Breast epithelium (tissue), 4 donors: ENCODE measurements at regions not wholly inside any gene's neighbourhood (a gene's known extent, or its start where the extent isn't known, plus 50 kb on each side); places are given as distances from the start of the nearest gene placed in this dataset.

Experiments used
- DNase-seq, 2 donors: peaks; one replicate each; pipeline ENCODE4 v3.0.0-alpha.2; 2019; ENCODE audit warnings: low spot score in 2 of 2
- H3K27ac ChIP-seq, 2 donors: fragments of 200-600 bp; sonication (generic) in 1 of 2; one replicate each; pipeline ENCODE4 v1.5.1; 2016 to 2019; ENCODE audit warnings: mild to moderate bottlenecking in 1 of 2
- H3K27me3 ChIP-seq, 2 donors: fragments of 200-600 bp; sonication (generic) in 1 of 2; one replicate each; pipeline versions ENCODE4 v1.5.1 to v1.6.0; 2017 to 2019; ENCODE audit warnings: control low read depth in 1 of 2, mild to moderate bottlenecking in 1 of 2
- H3K36me3 ChIP-seq: fragments of 200-600 bp; one replicate; pipeline ENCODE4 v1.5.1; 2019
- H3K4me1 ChIP-seq, 2 donors: fragments of 200-600 bp; sonication (generic); one replicate each; pipeline ENCODE4 v1.5.1; 2016 to 2019; ENCODE audit warnings: control low read depth in 1 of 2
- H3K4me3 ChIP-seq, 3 donors: fragments of 200-600 bp; sonication (generic); 1 replicate in 2 of 3; 2 replicates in 1 of 3; pipeline ENCODE4 v1.5.1; 2016 to 2019; ENCODE audit warnings: mild to moderate bottlenecking in 3 of 3, moderate library complexity in 2 of 3
- H3K9me3 ChIP-seq, 2 donors: fragments of 200-600 bp; sonication (generic) in 1 of 2; one replicate each; pipeline ENCODE4 v1.5.1; 2016 to 2019; ENCODE audit warnings: control low read depth in 1 of 2
- POLR2A ChIP-seq: fragments of 450-650 bp; IDR thresholded peaks from one replicate; pipeline ENCODE4 v1.6.1; 2016; ENCODE audit warnings: antibody characterized with exemption, mild to moderate bottlenecking, moderate library complexity
- POLR2AphosphoS5 ChIP-seq, 3 donors: sonication (generic); formaldehyde crosslinking; IDR thresholded peaks; one replicate each; pipeline ENCODE4 v1.6.1; 2017; ENCODE audit warnings: antibody characterized with exemption in 3 of 3
- intact Hi-C: fragments of 100-400 bp; cut with DNase I; formaldehyde crosslinking; loops from one replicate; pipeline ENCODE4 v1.15.1; 2023; ENCODE audit warnings: low total_unique reads
- TF ChIP-seq, protein P1 (sequence below), 3 donors: fragments of 450-650 bp; IDR thresholded peaks; one replicate each; pipeline ENCODE4 v1.5.1; 2016 to 2017; ENCODE audit warnings: antibody characterized with exemption in 3 of 3, mild to moderate bottlenecking in 3 of 3, moderate library complexity in 3 of 3

DNA sequence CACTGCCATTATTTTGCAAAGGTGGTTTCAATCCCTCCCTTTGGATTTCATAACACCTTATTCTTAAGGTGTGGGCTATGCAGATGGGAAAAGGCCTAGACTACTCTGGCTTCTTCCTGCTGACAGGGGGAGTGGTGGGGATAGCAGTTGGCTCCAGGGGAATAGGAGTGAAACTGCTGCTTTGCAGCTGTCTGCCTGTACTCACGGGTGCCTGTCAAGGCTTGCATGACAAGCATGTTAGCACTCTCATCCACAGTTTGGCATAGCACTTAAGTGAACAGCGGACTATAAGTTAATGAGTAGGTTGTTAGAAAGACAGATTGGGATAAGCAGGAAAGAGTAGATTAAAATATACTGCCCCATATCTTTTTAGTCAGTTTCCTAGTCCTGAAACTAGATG is 287.5 kb upstream of the DAB1 start:
- Histone ChIP-seq H3K4me1 (no peaks in the 10 kb centered on the region), H3K4me3 (no peak overlapping the region), H3K9me3 (no peaks in the 10 kb centered on the region), H3K27ac (no peak overlapping the region), H3K27me3 (no peaks in the 10 kb centered on the region), H3K36me3 (no peaks in the 10 kb centered on the region)
- TF ChIP-seq POLR2A = no peak
- no peak for TF ChIP-seq POLR2AphosphoS5 (IDR thresholded peaks at IDR 0.05)
- TF ChIP-seq, protein P1, sequence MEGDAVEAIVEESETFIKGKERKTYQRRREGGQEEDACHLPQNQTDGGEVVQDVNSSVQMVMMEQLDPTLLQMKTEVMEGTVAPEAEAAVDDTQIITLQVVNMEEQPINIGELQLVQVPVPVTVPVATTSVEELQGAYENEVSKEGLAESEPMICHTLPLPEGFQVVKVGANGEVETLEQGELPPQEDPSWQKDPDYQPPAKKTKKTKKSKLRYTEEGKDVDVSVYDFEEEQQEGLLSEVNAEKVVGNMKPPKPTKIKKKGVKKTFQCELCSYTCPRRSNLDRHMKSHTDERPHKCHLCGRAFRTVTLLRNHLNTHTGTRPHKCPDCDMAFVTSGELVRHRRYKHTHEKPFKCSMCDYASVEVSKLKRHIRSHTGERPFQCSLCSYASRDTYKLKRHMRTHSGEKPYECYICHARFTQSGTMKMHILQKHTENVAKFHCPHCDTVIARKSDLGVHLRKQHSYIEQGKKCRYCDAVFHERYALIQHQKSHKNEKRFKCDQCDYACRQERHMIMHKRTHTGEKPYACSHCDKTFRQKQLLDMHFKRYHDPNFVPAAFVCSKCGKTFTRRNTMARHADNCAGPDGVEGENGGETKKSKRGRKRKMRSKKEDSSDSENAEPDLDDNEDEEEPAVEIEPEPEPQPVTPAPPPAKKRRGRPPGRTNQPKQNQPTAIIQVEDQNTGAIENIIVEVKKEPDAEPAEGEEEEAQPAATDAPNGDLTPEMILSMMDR (IDR thresholded peaks at IDR 0.05) = no peak
- intact Hi-C loops = no loop called here
- no peak for DNase-seq

DNA sequence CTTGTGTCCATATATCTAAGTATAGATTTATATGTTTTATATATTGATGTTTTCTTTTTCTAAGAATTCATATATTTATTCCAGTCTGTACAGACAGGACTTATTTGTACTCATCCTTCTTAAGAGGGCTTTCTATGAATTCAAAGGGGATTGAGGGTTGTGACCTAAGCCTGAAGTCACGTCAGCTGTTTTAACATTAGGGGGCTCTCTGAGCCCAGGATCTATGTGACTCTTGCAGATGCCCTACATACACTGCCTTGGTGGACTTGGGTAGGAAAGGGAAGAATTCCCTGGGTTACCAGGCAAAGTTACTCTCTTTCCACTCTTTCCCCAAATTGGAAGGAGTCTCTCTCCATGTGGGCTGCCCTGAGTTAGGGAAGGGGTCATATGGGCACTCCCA is 283.8 kb upstream of the DAB1 start:
- no peaks in the 10 kb centered on the region for H3K36me3 ChIP-seq
- intact Hi-C loops = no loop called here
- H3K4me3 ChIP-seq = no peak overlapping the region
- no peak for DNase-seq
- H3K27ac ChIP-seq = no peak overlapping the region
- H3K27me3 ChIP-seq = no peaks in the 10 kb centered on the region
- H3K4me1 ChIP-seq = no peaks in the 10 kb centered on the region
- no peak for TF ChIP-seq POLR2A
- TF ChIP-seq, protein P1 (IDR thresholded peaks at IDR 0.05) = no peak
- TF ChIP-seq POLR2AphosphoS5 (IDR thresholded peaks at IDR 0.05) = no peak
- no peaks in the 10 kb centered on the region for H3K9me3 ChIP-seq

DNA sequence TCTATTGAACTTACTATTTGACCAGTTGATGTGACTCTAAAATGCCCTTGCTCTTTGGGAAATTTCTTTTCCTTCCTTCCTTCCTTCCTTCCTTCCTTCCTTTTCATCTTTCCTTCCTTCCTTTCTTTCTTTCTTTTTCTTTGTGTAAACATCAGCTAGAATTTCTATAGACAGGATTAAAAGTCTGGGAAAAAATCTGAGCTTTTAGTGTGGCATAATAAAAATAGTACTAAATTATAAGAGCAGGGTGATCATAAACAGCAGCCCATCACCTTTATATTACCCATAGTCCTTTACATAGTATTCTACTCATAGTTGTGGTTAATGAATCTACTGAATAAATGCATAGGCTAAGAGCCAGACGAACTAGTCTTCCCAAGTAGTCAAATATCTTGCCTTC is 281.0 kb upstream of the DAB1 start:
- H3K36me3 ChIP-seq = no peaks in the 10 kb centered on the region
- no peaks in the 10 kb centered on the region for H3K4me1 ChIP-seq
- TF ChIP-seq, protein P1 (IDR thresholded peaks at IDR 0.05) = no peak
- TF ChIP-seq POLR2AphosphoS5 (IDR thresholded peaks at IDR 0.05) (no peak), POLR2A (no peak)
- no peak for DNase-seq
- no peak overlapping the region for H3K4me3 ChIP-seq
- intact Hi-C loops = no loop called here
- no peaks in the 10 kb centered on the region for H3K27me3 ChIP-seq
- H3K27ac ChIP-seq = no peak overlapping the region
- H3K9me3 ChIP-seq = no peaks in the 10 kb centered on the region

DNA sequence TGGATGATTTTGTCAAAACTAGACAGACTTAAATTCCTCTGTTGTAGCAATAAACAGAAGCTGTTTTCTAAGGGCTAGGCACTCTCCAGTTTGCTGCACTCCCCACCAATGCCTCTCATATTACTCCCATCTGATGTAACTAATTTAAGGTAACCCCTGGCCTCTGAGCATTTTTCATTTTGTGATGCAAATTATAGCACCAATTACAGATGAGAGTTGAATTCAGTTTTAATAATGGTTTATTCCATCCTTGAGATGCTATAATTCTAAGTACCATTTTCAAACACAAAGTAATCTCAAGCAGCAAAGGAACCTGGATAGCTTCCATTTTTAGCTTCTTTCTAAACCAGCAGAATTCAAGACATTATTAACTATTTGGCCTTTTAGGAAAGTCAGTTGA is 280.4 kb upstream of the DAB1 start:
- Histone ChIP-seq H3K36me3 (no peaks in the 10 kb centered on the region), H3K9me3 (no peaks in the 10 kb centered on the region), H3K27ac (no peak overlapping the region), H3K4me3 (no peak overlapping the region), H3K27me3 (no peaks in the 10 kb centered on the region), H3K4me1 (no peaks in the 10 kb centered on the region)
- DNase-seq = no peak
- TF ChIP-seq, protein P1 (IDR thresholded peaks at IDR 0.05) = no peak
- no peak for TF ChIP-seq POLR2AphosphoS5 (IDR thresholded peaks at IDR 0.05)
- TF ChIP-seq POLR2A = no peak
- intact Hi-C loops = no loop called here

DNA sequence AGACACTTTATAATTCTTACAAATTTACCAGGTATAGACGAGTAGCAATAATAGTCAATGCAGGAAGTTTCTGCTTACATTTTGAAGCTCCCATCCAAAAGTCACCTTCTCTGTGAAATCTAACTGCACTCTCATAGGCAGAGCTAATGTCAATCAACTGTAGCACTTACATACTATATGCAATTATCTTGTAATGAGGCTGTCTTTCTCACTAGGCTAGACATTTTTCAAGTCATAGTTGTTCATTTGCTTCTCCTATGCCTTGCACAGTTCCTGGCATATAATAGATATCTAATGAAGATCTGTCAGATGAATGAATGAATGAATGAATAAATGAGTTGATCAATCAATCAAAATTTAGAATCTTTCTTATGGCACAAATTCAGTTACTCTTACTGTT is 273.0 kb upstream of the DAB1 start:
- no peak overlapping the region for H3K27ac ChIP-seq
- no peaks in the 10 kb centered on the region for H3K27me3 ChIP-seq
- H3K4me1 ChIP-seq = no peaks in the 10 kb centered on the region
- peaks cover 11 to 16% of the 10 kb centered on the region in 2 donors for H3K9me3 ChIP-seq
- no peaks in the 10 kb centered on the region for H3K36me3 ChIP-seq
- intact Hi-C loops = no loop called here
- no peak for DNase-seq
- H3K4me3 ChIP-seq = no peak overlapping the region
- TF ChIP-seq POLR2A (no peak), POLR2AphosphoS5 (IDR thresholded peaks at IDR 0.05) (no peak)
- TF ChIP-seq, protein P1 (IDR thresholded peaks at IDR 0.05) = no peak
